Astrocyte (in vitro differentiated cells and primary cell): ENCODE measurements at regions not wholly inside any gene's neighbourhood (a gene's known extent, or its start where the extent isn't known, plus 50 kb on each side); places are given as distances from the start of the nearest gene placed in this dataset.

ENCODE experiments used
- EZH2 ChIP-seq: IDR thresholded peaks from 2 replicates; pipeline ENCODE4 v1.6.1; 2012; ENCODE audit warnings: mild to moderate bottlenecking, low read length, inconsistent platforms; ENCODE audit not compliant: insufficient read depth
- TF ChIP-seq, protein P1 (sequence below): IDR thresholded peaks from 2 replicates; pipeline ENCODE4 v1.5.1; 2011; ENCODE audit warnings: low read depth, mild to moderate bottlenecking, inconsistent platforms, low read length, moderate library complexity; ENCODE audit not compliant: insufficient read depth

DNA sequence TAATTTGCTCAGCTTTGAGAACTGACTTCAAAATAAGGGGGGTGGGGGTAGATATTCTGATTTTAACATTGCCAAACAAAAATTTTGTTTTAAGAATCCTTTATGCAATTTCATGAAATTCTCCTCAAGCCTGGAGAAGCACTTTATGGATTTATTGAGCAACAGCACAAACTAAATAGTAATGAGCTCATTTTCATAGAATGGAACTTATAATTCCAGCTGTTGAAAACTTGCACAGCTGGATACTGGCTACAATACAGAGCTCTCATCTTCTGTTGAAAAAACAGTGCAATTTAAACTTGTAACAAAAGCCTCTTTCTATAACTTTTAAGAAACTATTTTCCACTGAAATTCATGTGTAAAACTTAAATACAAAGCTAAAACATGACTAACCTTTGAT lies 137.6 kb upstream of the FN1 start:
- TF ChIP-seq, protein P1, sequence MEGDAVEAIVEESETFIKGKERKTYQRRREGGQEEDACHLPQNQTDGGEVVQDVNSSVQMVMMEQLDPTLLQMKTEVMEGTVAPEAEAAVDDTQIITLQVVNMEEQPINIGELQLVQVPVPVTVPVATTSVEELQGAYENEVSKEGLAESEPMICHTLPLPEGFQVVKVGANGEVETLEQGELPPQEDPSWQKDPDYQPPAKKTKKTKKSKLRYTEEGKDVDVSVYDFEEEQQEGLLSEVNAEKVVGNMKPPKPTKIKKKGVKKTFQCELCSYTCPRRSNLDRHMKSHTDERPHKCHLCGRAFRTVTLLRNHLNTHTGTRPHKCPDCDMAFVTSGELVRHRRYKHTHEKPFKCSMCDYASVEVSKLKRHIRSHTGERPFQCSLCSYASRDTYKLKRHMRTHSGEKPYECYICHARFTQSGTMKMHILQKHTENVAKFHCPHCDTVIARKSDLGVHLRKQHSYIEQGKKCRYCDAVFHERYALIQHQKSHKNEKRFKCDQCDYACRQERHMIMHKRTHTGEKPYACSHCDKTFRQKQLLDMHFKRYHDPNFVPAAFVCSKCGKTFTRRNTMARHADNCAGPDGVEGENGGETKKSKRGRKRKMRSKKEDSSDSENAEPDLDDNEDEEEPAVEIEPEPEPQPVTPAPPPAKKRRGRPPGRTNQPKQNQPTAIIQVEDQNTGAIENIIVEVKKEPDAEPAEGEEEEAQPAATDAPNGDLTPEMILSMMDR = no peak
- TF ChIP-seq EZH2 = no peak
